ENCODE measurements at regions not wholly inside any gene's neighbourhood (a gene's known extent, or its start where the extent isn't known, plus 50 kb on each side); places are given as distances from the start of the nearest gene placed in this dataset.

DNA sequence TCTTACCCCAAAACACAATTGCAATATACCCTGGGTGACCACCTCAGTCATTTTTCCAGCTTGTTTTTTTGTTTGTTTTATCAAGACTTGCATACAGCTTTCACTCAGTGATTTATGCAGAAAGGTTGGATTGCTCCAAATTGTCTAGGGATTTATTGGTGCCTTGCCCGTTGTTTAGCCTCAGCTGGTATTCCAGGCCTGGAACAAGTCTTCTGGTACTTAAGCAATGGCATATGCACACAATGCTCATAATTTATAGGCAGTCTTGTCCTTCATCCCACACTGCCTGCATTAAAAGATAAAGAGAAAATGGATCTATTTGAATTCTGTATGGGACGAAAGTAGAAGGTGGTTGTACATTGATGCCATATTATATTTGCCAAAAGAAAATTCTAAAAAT is 392.5 kb downstream of the ADAMTS20 start (continued):
- TF ChIP-seq ZBTB43 (CRISPR knock-in tag; IDR thresholded peaks at IDR 0.05) (no peak), CREB1 (CRISPR knock-in tag; IDR thresholded peaks at IDR 0.05) (no peak), USF1 (CRISPR knock-in tag; IDR thresholded peaks at IDR 0.05) (no peak), MXD4 (CRISPR knock-in tag; IDR thresholded peaks at IDR 0.05; ENCODE audit: borderline replicate concordance) (no peak), CDX4 (CRISPR knock-in tag; IDR thresholded peaks at IDR 0.05; ENCODE audit: borderline replicate concordance) (no peak), PREB (CRISPR knock-in tag; IDR thresholded peaks at IDR 0.05; ENCODE audit: borderline replicate concordance) (no peak), ZNF671 (CRISPR knock-in tag; IDR thresholded peaks at IDR 0.05) (no peak), ATF1 (CRISPR knock-in tag; IDR thresholded peaks at IDR 0.05) (no peak)
- TF ChIP-seq, protein P1, sequence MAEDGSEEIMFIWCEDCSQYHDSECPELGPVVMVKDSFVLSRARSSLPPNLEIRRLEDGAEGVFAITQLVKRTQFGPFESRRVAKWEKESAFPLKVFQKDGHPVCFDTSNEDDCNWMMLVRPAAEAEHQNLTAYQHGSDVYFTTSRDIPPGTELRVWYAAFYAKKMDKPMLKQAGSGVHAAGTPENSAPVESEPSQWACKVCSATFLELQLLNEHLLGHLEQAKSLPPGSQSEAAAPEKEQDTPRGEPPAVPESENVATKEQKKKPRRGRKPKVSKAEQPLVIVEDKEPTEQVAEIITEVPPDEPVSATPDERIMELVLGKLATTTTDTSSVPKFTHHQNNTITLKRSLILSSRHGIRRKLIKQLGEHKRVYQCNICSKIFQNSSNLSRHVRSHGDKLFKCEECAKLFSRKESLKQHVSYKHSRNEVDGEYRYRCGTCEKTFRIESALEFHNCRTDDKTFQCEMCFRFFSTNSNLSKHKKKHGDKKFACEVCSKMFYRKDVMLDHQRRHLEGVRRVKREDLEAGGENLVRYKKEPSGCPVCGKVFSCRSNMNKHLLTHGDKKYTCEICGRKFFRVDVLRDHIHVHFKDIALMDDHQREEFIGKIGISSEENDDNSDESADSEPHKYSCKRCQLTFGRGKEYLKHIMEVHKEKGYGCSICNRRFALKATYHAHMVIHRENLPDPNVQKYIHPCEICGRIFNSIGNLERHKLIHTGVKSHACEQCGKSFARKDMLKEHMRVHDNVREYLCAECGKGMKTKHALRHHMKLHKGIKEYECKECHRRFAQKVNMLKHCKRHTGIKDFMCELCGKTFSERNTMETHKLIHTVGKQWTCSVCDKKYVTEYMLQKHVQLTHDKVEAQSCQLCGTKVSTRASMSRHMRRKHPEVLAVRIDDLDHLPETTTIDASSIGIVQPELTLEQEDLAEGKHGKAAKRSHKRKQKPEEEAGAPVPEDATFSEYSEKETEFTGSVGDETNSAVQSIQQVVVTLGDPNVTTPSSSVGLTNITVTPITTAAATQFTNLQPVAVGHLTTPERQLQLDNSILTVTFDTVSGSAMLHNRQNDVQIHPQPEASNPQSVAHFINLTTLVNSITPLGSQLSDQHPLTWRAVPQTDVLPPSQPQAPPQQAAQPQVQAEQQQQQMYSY (CRISPR knock-in tag; IDR thresholded peaks at IDR 0.05) = no peak
- TF ChIP-seq, protein P2, sequence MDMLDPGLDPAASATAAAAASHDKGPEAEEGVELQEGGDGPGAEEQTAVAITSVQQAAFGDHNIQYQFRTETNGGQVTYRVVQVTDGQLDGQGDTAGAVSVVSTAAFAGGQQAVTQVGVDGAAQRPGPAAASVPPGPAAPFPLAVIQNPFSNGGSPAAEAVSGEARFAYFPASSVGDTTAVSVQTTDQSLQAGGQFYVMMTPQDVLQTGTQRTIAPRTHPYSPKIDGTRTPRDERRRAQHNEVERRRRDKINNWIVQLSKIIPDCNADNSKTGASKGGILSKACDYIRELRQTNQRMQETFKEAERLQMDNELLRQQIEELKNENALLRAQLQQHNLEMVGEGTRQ (CRISPR knock-in tag; IDR thresholded peaks at IDR 0.05) = no peak

GRCh38 chr12:43158126-43158525 is 393.9 kb downstream of the ADAMTS20 start:
- ChIA-PET POLR2A (no interaction called here), CTCF (no interaction called here)
- DNase-seq (ENCODE audit: low spot score) (no peak), ATAC-seq (no peak)
- H3K4me3 Mint-ChIP-seq = no peak overlapping the region
- H3K36me3 Mint-ChIP-seq = no peaks in the 10 kb centered on the region
- TF ChIP-seq, protein P3, sequence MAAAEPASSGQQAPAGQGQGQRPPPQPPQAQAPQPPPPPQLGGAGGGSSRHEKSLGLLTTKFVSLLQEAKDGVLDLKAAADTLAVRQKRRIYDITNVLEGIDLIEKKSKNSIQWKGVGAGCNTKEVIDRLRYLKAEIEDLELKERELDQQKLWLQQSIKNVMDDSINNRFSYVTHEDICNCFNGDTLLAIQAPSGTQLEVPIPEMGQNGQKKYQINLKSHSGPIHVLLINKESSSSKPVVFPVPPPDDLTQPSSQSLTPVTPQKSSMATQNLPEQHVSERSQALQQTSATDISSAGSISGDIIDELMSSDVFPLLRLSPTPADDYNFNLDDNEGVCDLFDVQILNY (CRISPR knock-in tag; IDR thresholded peaks at IDR 0.05) = no peak
- TF ChIP-seq NR3C1 (CRISPR knock-in tag; conservative IDR thresholded peaks at IDR 0.05; ENCODE audit: low read depth) (no peak), TEAD1 (CRISPR knock-in tag; IDR thresholded peaks at IDR 0.05) (no peak), IRF2 (CRISPR knock-in tag; IDR thresholded peaks at IDR 0.05; ENCODE audit: borderline replicate concordance, low read depth) (no peak), NFATC4 (CRISPR knock-in tag; IDR thresholded peaks at IDR 0.05) (no peak), RORB (CRISPR knock-in tag; IDR thresholded peaks at IDR 0.05) (no peak), MLX (CRISPR knock-in tag; IDR thresholded peaks at IDR 0.05) (no peak)
- H3K4me1 Mint-ChIP-seq = peaks cover 12% of the 10 kb centered on the region
- no peaks in the 10 kb centered on the region for H3K27me3 Mint-ChIP-seq (ENCODE audit: low read depth)
- peaks cover 23% of the 10 kb centered on the region for H3K9me3 Mint-ChIP-seq
- no peak overlapping the region for H3K27ac Mint-ChIP-seq

All from WTC11 (cell line).